ENCODE measurements at regions not wholly inside any gene's neighbourhood (a gene's known extent, or its start where the extent isn't known, plus 50 kb on each side); places are given as distances from the start of the nearest gene placed in this dataset.
"Not testable (repeated sequence)": the region's sequence is repeated elsewhere in the genome, so short reads cannot be mapped to it uniquely, and the experiment has no call there.

DNA sequence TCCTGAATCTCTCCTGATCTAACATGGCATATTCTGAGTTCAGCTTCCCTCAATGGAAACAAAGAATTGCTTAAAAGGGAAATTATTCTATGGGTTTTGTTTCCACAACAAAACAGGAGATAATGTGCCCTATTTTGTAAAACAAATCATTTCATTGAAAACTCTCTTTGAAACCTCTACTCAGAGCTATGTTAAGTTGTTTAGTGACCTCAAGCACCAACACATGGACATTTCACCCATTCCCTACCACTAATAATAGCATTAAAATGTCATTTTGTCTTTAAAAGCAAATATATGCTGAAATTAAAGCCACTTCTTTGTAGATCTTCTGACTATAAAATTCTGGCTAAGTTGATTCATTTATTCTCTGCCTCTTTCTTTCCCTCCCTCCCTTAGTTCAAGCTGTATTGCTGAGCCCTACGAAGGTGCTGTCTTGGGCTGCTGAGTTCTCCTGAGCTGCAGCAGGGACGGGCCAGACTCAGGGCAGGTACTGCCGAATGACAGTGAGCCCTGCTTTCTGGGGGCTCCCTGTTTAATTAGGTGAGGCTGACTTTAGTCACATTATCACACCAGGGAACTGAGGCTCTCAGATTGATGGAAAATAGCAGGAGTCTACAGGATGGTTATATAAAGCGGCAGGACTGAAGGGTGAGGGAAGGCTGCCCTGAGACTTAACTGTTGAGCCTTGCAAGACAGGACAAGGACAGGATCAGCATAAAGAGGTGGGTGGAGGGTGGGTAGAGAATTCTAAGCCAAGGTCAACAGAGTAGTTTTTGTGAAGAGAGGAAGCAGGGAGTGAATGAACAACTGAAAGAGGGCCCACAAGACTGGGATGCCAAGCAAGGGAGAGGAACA lies 1685.1 kb downstream of the SPATA31A7 start:
- DNase-seq (ENCODE audit: low read depth), result not testable (repeated sequence)

DNA sequence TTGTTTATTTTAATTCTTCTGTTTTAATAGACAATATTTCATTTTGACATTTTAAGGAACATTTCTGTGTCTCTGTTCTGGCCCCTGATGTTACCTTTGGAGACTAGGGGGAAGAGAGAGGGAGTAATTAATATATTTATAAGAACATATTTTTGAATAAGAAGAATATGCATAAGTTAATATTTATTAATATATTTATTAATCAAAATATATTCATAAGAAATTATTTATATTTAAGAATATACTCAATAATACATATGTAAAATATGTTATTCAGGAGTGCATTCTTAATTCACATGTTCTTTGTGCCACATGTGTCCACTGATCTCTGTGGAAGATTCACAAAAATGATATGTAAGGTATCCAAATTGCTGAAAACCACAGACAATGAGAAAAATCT lies 1687.7 kb downstream of the SPATA31A7 start:
- DNase-seq (ENCODE audit: low read depth), result not testable (repeated sequence)

DNA sequence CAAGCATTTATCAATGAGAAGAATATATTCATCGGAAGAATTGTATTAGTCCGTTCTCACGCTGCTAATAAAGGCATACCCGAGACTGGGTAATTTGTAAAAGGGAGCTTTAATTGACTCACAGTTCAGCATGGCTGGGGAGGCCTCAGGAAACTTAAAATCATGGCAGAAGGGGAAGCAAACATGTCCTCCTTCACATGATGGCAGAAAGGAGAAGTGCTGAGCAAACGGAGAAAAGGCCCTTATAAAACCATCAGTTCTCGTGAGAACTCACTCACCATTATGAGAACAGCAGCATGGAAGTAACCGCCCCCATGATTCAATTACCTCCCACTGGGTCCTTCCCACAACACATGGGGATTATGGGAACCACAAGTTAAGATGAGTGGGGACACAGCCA lies 1688.2 kb downstream of the SPATA31A7 start:
- not testable (repeated sequence) for DNase-seq (ENCODE audit: low read depth)

GRCh38 chr9:62880453-62880852 lies 1690.6 kb downstream of the SPATA31A7 start:
- DNase-seq (ENCODE audit: low read depth), result not testable (repeated sequence)

GRCh38 chr9:62880971-62881370 lies 1691.1 kb downstream of the SPATA31A7 start:
- not testable (repeated sequence) for DNase-seq (ENCODE audit: low read depth)

GRCh38 chr9:62881811-62882210 lies 1692.0 kb downstream of the SPATA31A7 start:
- DNase-seq (ENCODE audit: low read depth), result not testable (repeated sequence)

- not testable (repeated sequence) for DNase-seq (ENCODE audit: low read depth)
Observed at GRCh38 chr9:62882717-62883116, 1692.9 kb downstream of the SPATA31A7 start.

- not testable (repeated sequence) for DNase-seq (ENCODE audit: low read depth)
Observed at GRCh38 chr9:62896692-62897091, 1706.9 kb downstream of the SPATA31A7 start.

DNA sequence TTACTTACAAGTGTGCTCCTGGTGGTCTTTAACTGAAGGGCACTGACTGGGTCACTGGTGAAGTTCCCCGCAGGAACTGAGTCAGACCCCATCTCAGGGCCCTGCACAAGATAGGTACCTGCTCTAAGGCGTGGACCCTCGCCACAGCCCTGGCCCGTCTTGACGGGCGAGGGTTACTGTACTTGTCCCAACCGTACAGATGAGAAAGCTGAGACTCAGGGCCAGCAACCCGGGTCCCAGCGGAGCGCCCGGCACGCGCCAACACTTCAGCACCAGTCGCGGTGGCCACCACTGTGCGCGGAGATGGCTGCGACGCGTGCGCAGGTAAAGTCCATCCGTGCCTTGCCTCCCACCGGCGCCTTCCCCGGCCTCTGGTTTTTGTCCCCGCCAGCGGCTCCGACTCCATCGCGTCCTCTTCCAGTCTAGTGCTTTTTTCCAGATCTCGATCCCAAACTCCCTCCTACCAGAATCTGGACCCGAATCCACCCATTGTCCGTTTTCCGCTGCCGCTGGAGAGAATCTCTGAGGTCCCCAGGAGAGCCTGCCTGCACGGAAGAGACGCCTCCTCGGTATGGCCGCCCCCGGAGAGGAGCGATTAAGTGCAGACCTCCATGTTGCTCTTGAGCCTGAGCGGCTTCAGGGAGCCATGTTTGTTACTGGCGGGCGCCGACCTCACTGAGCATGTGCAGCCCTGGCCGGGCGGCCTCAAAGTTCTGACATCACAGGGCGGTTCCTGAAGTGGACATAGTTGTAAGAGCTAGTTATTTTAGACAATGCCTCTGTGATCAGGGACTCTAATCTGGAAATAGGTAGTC lies 1707.8 kb downstream of the SPATA31A7 start:
- peak; percentile 16 for DNase-seq (ENCODE audit: low read depth)

DNA sequence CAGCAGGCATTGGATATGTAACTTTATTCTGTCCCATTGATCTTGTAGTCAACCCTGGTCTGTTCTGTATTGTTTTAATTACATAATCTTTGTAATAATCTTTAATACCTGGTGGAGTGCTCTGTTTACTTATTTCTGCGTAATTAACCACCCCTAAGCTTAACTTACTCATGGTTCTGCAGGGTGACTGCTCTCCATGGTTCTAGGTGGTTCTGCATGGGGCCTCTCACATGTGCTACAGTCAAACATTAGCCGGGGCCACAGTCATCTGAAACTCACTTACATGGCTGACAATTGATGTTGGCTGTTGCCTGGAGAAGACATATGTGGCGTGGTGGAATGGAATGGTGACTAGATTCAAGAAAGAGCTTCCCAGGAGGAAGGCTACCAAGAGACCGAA lies 1709.8 kb downstream of the SPATA31A7 start:
- not testable (repeated sequence) for DNase-seq (ENCODE audit: low read depth)

- not testable (repeated sequence) for DNase-seq (ENCODE audit: low read depth)
Observed at GRCh38 chr9:62904061-62904460, 1714.2 kb downstream of the SPATA31A7 start.

DNA sequence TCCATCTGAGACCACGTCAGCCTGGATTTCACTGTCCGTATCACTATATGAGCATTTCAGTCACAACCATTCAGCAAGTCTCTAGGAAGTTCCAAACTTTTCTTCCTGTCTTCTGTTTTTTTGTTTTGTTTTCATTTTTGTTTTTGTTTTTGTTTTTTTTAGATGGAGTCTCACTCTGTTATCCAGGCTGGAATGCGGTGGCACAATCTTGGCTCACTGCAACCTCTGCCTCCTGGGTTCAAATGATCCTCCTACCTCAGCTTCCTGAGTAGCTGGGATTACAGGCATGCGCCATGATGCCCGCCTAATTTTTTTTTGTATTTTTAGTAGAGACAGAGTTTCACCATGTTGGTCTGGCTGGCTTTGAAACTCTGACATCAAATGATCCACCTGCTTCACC lies 1715.9 kb downstream of the SPATA31A7 start:
- DNase-seq (ENCODE audit: low read depth), result not testable (repeated sequence)

GRCh38 chr9:62907866-62908265 lies 1718.0 kb downstream of the SPATA31A7 start:
- not testable (repeated sequence) for DNase-seq (ENCODE audit: low read depth)

DNA sequence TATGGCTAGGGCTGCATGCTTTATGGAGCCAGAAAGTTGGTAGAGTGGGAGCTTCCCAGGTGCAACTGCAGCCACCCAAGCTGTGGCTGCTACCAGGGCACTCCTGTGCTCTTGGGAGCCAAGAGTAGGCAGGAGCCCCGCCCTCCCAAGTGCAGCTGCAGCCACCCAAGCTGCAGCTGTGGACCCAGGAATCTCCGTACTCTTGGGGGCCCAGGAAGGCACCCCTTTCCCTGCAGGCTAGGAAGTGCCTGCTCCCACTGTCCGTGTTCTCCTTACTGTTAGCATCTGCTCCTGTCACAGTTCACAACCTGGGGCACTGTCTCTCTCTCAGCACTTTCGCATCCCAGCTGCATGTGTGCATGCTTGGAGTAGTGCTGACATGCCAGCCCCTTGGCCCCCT lies 1718.4 kb downstream of the SPATA31A7 start:
- DNase-seq (ENCODE audit: low read depth), result not testable (repeated sequence)

DNA sequence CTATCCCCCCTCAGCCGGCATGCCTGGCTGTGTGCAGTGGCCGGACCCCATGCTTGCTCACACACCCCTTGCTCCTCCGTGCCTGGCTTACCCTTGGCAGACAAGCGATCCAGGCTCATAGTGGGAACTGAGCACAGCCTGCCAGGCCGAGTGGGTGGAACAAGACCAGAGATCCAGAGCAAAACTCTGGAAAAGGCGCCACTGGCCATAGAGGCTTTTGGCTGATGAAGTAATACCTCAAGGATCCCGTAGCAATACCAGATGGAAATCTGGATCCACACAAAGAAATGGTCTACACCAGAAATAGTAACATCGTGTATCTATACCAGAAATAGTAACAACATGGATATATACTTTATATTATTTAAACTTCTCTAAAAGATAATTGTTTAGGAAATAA lies 1719.6 kb downstream of the SPATA31A7 start:
- DNase-seq (ENCODE audit: low read depth), result not testable (repeated sequence)

- not testable (repeated sequence) for DNase-seq (ENCODE audit: low read depth)
Observed at GRCh38 chr9:62912278-62912677, 1722.4 kb downstream of the SPATA31A7 start.

GRCh38 chr9:62915168-62915567 lies 1725.3 kb downstream of the SPATA31A7 start:
- not testable (repeated sequence) for DNase-seq (ENCODE audit: low read depth)

GRCh38 chr9:62915661-62916060 lies 1725.8 kb downstream of the SPATA31A7 start:
- not testable (repeated sequence) for DNase-seq (ENCODE audit: low read depth)

GRCh38 chr9:62918648-62919385 lies 1729.0 kb downstream of the SPATA31A7 start:
- DNase-seq (ENCODE audit: low read depth), result not testable (repeated sequence)

DNA sequence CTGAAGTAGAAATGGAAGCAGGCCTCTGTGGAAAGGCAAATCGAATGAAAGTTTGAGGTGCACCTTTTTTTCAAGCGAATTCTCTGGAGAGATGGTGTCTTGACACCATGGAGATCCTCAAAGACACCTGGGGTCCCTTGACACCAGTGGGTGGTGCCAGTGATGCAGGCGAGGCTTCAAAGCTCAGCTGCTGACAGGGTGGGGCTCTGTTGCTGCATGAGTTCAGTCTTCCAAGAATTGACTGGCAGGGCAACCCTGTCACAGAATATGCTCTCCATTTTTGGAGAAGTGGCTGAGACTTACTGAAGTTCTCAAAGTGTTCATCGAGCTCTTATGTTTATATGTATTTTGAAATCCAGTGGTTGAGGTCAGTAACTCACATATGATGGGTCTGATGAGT lies 1741.6 kb downstream of the SPATA31A7 start:
- DNase-seq (ENCODE audit: low read depth), result not testable (repeated sequence)

DNA sequence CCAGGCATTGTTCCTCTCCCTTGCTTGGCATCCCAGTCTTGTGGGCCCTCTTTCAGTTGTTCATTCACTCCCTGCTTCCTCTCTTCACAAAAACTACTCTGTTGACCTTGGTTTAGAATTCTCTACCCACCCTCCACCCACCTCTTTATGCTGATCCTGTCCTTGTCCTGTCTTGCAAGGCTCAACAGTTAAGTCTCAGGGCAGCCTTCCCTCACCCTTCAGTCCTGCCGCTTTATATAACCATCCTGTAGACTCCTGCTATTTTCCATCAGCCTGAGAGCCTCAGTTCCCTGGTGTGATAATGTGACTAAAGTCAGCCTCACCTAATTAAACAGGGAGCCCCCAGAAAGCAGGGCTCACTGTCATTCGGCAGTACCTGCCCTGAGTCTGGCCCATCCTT lies 1763.0 kb downstream of the SPATA31A7 start:
- not testable (repeated sequence) for DNase-seq (ENCODE audit: low read depth)
